ENCODE measurements at regions not wholly inside any gene's neighbourhood (a gene's known extent, or its start where the extent isn't known, plus 50 kb on each side); places are given as distances from the start of the nearest gene placed in this dataset.
"Not testable (repeated sequence)": the region's sequence is repeated elsewhere in the genome, so short reads cannot be mapped to it uniquely, and the experiment has no call there.

DNA sequence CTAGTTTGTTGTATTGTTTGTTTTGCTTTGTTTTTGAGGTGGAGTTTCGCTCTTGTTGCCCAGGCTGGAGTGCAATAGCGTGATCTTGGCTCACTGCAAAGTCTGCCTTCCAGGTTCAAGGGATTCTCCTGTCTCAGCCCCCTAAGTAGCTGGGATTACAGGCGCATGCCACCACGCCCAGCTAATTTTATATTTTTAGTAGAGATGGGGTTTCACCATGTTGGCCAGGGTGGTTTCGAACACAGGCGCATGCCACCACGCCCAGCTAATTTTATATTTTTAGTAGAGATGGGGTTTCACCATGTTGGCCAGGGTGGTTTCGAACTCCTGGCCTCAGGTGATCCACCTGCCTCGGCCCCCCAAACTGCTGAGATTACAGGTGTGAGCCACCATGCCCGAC lies 85.4 kb upstream of the SGK1 start:
- TF ChIP-seq, protein P1, sequence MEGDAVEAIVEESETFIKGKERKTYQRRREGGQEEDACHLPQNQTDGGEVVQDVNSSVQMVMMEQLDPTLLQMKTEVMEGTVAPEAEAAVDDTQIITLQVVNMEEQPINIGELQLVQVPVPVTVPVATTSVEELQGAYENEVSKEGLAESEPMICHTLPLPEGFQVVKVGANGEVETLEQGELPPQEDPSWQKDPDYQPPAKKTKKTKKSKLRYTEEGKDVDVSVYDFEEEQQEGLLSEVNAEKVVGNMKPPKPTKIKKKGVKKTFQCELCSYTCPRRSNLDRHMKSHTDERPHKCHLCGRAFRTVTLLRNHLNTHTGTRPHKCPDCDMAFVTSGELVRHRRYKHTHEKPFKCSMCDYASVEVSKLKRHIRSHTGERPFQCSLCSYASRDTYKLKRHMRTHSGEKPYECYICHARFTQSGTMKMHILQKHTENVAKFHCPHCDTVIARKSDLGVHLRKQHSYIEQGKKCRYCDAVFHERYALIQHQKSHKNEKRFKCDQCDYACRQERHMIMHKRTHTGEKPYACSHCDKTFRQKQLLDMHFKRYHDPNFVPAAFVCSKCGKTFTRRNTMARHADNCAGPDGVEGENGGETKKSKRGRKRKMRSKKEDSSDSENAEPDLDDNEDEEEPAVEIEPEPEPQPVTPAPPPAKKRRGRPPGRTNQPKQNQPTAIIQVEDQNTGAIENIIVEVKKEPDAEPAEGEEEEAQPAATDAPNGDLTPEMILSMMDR (conservative IDR thresholded peaks at IDR 0.05 in 1 of 2, IDR thresholded peaks at IDR 0.05 in 1 of 2; ENCODE audit: low read depth in 1 of 2, low read length in 2 of 2): not testable (repeated sequence)
- not testable (repeated sequence) for TF ChIP-seq EZH2 (IDR thresholded peaks at IDR 0.05; ENCODE audit: low read length, missing control alignments)
